NCI-H510A (cell line): ENCODE measurements at regions not wholly inside any gene's neighbourhood (a gene's known extent, or its start where the extent isn't known, plus 50 kb on each side); places are given as distances from the start of the nearest gene placed in this dataset.

Experiments used
- DNase-seq: peaks from one replicate; lab custom pipeline; 2025; lab: John Stamatoyannopoulos, UW

- no peak for DNase-seq
These were observed 107.2 kb upstream of the ANO1 start for GRCh38 chr11:69970785-69971535.

- no peak for DNase-seq
These were observed 106.4 kb upstream of the ANO1 start for GRCh38 chr11:69971741-69972140.

- no peak for DNase-seq
These were observed 105.7 kb upstream of the ANO1 start for GRCh38 chr11:69972351-69972802.

DNA sequence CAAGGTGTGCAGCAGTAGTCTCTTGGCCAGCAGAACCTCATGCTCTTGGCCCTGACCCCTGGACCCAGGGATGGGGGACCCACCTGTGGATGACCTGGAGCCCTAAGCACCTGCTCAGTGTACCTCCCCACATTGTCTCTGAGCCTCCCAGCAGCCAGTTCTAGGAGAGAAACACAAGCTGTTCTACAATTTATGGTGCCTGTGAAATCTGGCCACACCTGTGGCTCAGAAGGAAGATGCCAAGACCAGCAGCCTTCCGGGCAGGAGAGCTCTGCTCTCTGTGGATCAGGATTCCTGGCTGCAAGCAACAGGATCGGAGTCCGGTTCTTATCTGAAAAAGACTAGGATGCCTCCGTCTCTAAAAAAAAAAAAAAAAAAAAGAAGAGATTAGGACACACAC is 103.6 kb upstream of the ANO1 start:
- DNase-seq = no peak

DNA sequence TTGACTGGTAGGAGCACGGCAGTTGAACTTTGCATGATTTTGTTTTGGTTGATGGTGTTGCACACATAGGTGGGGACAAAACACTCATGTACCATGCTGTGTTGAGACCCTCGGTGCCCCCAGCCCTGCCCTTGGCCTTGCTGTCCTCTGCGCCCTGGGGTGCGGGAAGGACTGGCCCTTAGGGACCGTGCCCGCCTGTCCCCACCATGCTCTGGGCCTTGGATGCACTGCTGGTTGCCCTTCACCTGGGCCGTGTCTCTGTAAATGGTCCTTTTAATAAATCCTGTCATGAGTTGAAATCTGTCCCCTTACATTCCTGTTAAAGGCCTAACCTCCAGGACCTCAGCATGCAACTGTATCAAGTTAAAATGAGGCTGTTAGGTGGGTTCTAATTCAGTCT is 102.3 kb upstream of the ANO1 start:
- DNase-seq = no peak

GRCh38 chr11:69976794-69977193 is 101.3 kb upstream of the ANO1 start:
- DNase-seq = no peak

DNA sequence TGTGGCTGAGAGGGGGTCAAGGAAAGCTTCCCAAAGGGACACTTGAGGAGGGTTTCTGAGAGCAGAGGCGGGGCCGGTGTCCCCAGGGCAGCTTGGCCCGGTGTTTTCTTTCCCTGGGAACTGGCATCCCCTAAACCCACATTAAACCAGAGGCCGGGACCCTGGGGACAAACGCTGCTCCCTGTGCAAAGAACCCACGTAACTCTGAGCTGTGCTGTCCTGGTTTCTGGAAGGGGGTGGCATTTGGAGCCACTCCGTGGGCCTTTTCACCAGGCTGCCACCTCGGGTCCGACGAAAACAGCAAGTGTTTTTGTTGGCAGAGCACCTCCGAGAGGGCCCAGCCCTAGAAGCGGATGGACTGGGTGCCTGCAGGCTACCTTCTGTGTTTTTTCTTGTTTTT is 100.2 kb upstream of the ANO1 start:
- no peak for DNase-seq

- DNase-seq = no peak
These were observed 99.1 kb upstream of the ANO1 start for GRCh38 chr11:69978841-69979614.

DNA sequence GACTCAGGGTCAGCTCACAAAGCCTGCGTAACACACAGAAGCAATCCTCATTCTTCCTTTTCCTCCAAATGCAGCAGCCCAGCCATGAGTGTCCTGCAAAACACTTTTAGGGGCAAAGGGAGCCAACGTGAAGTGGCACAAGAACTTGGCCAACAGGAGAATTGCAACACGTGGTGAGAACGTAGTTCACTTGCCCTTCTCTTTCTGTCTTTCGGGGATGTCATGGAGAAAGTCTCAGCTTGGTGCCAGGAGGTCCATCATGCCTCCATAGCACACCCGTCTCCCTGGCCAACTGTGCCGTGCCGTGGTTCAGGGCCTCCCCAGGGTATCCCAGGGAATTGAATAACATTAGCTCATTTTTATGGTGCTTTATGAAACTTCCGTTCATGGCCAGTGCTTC is 98.5 kb upstream of the ANO1 start:
- no peak for DNase-seq

DNA sequence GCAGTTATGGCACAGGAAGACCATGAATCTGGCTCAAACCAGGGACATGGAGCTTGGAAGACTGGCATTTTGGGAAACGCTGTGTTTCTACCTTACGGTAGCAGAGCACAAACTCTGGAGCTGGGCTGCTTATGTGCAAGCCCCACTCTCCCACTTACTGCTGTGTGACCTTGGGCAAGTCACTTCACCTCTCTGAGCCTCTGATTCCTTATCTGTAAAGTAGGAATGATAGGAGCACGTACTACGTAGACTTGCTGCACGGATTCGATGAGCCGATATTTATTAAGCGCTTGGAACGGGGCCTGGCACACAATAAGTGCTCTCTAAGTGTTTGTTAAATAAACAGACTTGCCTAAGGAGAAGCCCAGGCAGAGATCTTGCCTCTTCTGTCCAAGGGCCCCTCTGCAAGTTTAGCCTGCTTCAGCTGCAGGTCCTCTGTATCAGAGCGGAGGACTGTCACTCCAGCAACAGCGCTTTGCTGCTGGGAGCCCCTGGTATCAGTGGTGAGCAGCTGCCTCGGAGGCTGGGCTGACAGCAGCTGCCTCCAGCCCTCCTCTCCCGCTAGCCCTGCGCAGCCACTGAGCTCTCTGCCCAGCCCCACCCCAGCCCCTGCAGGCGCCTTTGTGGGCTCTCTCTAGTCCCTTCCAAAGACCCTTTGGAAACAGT is 96.9 kb upstream of the ANO1 start:
- DNase-seq = no peak

DNA sequence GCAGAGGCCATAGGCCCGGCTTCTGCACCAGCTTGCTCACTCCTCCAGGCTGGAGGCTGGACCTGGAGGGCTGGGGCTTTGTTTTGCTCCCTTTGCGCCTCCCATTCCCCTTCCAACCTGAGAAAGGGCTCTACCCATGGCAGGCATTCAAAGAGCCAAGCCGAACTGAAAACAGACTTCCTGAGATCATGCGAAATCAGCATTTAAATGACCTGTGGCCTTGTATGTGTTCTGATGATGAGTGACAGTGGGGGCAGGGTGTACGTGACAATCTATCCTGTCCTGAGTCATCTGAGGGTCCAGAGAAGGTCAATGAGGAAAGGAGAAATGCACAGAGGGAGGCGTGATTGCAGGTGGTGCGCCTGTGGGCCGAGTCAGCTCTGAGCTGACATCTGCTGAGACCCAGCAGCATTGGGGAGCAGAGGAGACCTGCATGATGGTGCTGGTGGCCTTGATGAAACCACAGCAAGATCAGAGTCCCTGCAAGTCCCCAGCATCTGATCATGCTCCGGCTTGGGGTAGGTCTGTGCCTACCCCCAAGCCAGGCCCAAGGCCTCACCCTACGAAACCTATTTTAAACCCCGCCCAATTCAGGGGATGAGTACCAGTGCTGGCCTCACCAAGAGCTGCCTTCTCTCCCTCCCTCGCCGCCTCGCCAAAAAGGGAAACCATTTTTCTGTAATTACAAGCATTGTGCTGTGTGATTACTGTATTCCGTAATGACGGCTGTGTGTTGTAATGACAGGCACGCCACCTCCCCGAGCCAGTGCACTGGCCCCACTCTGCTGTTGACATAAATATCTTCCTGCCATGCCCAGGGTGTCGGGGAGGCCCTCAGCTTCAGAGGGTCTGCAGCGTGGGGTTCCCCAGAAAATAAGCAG is 95.2 kb upstream of the ANO1 start:
- DNase-seq = no peak

DNA sequence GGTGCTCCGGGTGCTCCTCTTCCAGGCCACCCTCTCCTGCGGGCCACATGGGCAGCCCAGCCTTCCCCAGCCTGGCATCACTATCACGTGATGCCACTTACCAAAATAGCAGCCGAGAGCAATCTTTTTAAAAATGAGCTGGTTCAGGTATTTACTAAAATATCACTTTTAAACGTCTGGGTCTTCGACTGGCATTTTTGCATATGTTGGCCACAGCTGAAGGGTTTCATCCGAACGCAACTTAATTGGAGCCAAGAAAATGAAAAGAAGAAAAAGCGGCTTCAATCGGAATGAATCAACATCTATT is 94.6 kb upstream of the ANO1 start:
- no peak for DNase-seq

- DNase-seq = no peak
These were observed 94.1 kb upstream of the ANO1 start for GRCh38 chr11:69983897-69984438.

DNA sequence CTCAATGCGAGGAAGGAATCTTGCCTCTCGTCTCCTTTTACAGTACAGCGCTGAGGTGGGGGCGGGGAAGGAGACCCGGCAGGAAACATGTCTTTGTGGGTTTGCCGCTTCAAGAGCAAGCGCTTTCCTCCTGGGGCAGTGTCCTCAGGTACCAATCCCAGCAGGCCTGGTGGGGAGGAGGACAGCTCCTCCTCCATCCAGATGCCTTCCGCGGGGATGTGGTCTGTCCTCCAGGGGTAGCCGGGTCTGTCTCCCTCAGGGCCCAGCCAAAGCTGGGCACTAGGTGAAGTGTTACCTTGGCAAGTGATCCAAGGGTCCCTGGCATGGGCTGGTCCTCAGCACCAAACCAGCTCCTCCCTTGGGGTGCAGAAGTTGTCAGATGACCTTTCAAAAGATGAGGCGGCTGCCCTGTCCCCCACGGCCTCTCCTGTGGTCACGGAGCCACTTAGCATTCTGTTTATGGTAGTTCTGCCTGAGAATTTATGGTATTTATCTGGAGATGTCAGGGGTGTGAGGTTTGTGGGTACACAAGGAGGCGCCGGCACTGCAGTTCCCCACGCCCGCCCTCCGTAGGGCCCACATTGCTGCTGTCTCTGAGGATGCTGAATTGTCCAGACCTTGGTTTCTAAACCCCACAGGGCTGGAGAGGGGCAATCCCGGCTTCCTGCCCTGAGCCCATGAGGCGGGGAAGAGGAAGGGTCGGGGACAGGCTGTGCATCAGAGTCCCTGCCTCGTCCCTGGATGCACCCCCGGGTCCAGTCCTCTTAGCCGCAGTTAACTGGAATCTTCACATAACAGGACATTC is 93.5 kb upstream of the ANO1 start:
- DNase-seq = no peak

DNA sequence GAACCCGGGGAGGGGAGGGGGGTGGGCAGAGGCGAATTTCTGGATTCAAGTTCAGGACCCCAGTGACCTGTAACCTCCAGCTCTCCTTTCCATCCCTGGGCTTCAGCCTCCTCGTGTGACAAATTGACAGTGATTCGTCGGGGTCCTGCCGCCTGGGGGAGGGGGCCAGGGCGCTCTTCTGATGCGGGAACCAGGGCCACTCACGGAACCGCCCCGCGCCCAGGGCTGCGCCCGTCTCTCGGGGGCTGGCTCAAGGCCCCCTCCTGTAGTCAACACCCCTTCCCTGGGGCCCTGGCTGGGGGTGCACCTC is 92.8 kb upstream of the ANO1 start:
- no peak for DNase-seq

DNA sequence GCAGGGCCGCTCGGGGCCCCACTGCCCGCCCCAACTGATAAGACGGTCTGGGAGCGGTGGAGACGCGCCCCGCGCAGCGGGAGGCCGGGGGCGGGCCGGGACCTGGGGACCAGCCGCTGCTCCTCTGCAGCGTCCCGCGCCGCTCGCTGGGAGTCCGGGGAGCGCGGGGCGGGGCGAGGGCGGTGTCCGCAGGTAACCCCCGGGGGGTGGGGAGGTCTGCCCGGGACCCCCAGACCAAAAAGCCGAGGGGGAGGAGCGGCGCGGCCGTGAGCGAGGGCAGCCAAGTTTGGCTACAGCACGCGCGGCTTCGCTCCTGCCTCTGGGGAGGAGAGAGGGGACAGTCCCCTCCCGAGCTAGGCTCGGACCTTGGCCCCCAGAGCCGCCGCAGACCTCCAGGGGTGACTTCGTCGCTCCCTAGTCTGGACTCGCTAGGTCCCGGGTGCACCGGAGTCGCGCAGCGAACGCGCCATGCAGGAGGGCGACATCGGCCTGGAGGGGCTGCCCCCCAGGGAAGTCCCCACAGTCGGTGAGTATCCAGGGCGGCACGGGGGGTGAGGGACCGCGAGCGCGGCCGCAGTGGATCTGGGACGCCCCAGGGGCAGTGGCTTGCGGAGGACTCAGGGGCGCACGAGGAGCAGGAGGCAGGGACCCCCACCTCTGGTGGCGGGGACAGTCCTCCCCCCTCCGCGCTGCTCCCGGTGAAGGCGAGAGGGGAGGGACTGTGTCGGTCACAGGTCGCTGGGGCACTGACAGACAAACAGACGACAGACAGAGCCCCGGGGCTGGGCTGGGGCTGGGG is 92.3 kb upstream of the ANO1 start:
- DNase-seq = no peak

- no peak for DNase-seq
These were observed 91.7 kb upstream of the ANO1 start for GRCh38 chr11:69986440-69986787.

DNA sequence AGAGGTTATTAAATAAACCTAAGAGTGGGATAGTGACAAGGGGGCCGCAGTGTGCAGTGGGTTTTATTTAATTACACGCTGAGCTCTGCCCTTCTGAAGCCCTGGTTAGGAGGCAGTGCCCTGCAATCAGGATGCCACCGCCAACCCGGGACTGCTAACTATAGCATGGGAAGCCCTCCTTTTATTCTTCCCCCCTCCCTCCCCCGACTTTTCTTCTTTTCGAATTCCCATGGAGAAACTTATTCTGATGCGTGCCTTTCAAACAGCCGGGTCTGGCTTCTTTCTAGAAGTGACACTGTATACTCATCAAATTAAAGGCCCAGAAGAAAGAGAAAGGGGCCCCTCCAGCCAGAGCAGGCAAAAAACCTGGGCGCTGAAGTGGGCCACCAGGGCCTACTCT is 91.3 kb upstream of the ANO1 start:
- DNase-seq = no peak

- DNase-seq = no peak
These were observed 86.1 kb upstream of the ANO1 start for GRCh38 chr11:69992026-69992425.

- no peak for DNase-seq
These were observed 85.0 kb upstream of the ANO1 start for GRCh38 chr11:69992943-69993694.
